Fibroblast of upper back skin (primary cell): ENCODE measurements at regions not wholly inside any gene's neighbourhood (a gene's known extent, or its start where the extent isn't known, plus 50 kb on each side); places are given as distances from the start of the nearest gene placed in this dataset.

ENCODE experiments used
- DNase-seq: peaks from one replicate; pipeline ENCODE4 v3.0.0-alpha.2; 2013

GRCh38 chr6:167583412-167583811 lies 243.3 kb upstream of the AFDN start:
- no peak for DNase-seq

GRCh38 chr6:167588181-167588919 lies 238.4 kb upstream of the AFDN start:
- DNase-seq = peak; percentile 13

GRCh38 chr6:167588920-167589614 lies 237.6 kb upstream of the AFDN start:
- no peak for DNase-seq

GRCh38 chr6:167589615-167589940 lies 237.1 kb upstream of the AFDN start:
- no peak for DNase-seq

GRCh38 chr6:167590193-167590592 lies 236.5 kb upstream of the AFDN start:
- no peak for DNase-seq
